ENCODE measurements at regions not wholly inside any gene's neighbourhood (a gene's known extent, or its start where the extent isn't known, plus 50 kb on each side); places are given as distances from the start of the nearest gene placed in this dataset.
"Not testable (repeated sequence)": the region's sequence is repeated elsewhere in the genome, so short reads cannot be mapped to it uniquely, and the experiment has no call there.

GRCh38 chr20:5678777-5679176, 68.0 kb upstream of the GPCPD1 start:
- ChIA-PET POLR2A (no interaction called here), CTCF (no interaction called here)
- Mint-ChIP-seq H3K36me3 (no peaks in the 10 kb centered on the region), H3K27ac (peak overlapping the region in 1 of 8 donors; percentile 66), H3K4me1 (peaks cover 2 to 5% (median 4%) of the 10 kb centered on the region in 3 donors), H3K9me3 (no peaks in the 10 kb centered on the region), H3K4me3 (no peak overlapping the region), H3K27me3 (no peaks in the 10 kb centered on the region)
- DNase-seq: no peak
- Histone ChIP-seq H3K27ac (ENCODE audit: low read depth, low read length) (no peak overlapping the region), H3K27me3 (ENCODE audit: insufficient read depth, low read length, poor library complexity, severe bottlenecking) (no peaks in the 10 kb centered on the region), H3K4me3 (ENCODE audit: low read length) (no peak overlapping the region), H3K9me3 (ENCODE audit: low read length) (no peaks in the 10 kb centered on the region), H3K4me1 (ENCODE audit: insufficient read depth, low read length) (no peaks in the 10 kb centered on the region), H3K36me3 (ENCODE audit: insufficient read depth, low read length) (no peaks in the 10 kb centered on the region)

- H3K4me1 Mint-ChIP-seq; H3K4me3 ChIP-seq (ENCODE audit: low read length); H3K27me3 ChIP-seq (ENCODE audit: insufficient read depth, low read length, poor library complexity, severe bottlenecking); H3K36me3 Mint-ChIP-seq; H3K9me3 Mint-ChIP-seq; H3K4me1 ChIP-seq (ENCODE audit: insufficient read depth, low read length); H3K27me3 Mint-ChIP-seq; H3K27ac Mint-ChIP-seq; H3K9me3 ChIP-seq (ENCODE audit: low read length); DNase-seq; POLR2A ChIA-PET; CTCF ChIA-PET; H3K4me3 Mint-ChIP-seq; H3K36me3 ChIP-seq (ENCODE audit: insufficient read depth, low read length); H3K27ac ChIP-seq (ENCODE audit: low read depth, low read length): not testable (repeated sequence)
Observed at GRCh38 chr20:5677944-5678343, 67.1 kb upstream of the GPCPD1 start.

GRCh38 chr20:5677389-5677788, 66.6 kb upstream of the GPCPD1 start:
- POLR2A ChIA-PET: no interaction called here
- Mint-ChIP-seq H3K36me3 (no peaks in the 10 kb centered on the region), H3K4me1 (peaks cover 2 to 5% (median 4%) of the 10 kb centered on the region in 3 donors), H3K9me3 (no peaks in the 10 kb centered on the region), H3K27ac (no peak overlapping the region), H3K4me3 (no peak overlapping the region), H3K27me3 (no peaks in the 10 kb centered on the region)
- H3K27ac ChIP-seq (ENCODE audit: low read depth, low read length): no peak overlapping the region
- H3K4me3 ChIP-seq (ENCODE audit: low read length): no peak overlapping the region
- H3K27me3 ChIP-seq (ENCODE audit: insufficient read depth, low read length, poor library complexity, severe bottlenecking): no peaks in the 10 kb centered on the region
- no peaks in the 10 kb centered on the region for H3K9me3 ChIP-seq (ENCODE audit: low read length)
- H3K4me1 ChIP-seq (ENCODE audit: insufficient read depth, low read length): no peaks in the 10 kb centered on the region
- no peak for DNase-seq
- no peaks in the 10 kb centered on the region for H3K36me3 ChIP-seq (ENCODE audit: insufficient read depth, low read length)
- CTCF ChIA-PET: no interaction called here

GRCh38 chr20:5675103-5676091, 64.6 kb upstream of the GPCPD1 start:
- DNase-seq: no peak
- Histone ChIP-seq H3K4me3 (ENCODE audit: low read length) (no peak overlapping the region), H3K27ac (ENCODE audit: low read depth, low read length) (no peak overlapping the region), H3K36me3 (ENCODE audit: insufficient read depth, low read length) (no peaks in the 10 kb centered on the region), H3K4me1 (ENCODE audit: insufficient read depth, low read length) (no peaks in the 10 kb centered on the region), H3K27me3 (ENCODE audit: insufficient read depth, low read length, poor library complexity, severe bottlenecking) (no peaks in the 10 kb centered on the region), H3K9me3 (ENCODE audit: low read length) (no peaks in the 10 kb centered on the region)
- Mint-ChIP-seq H3K9me3 (no peaks in the 10 kb centered on the region), H3K4me3 (no peak overlapping the region), H3K27ac (no peak overlapping the region), H3K4me1 (peaks cover 2 to 5% (median 4%) of the 10 kb centered on the region in 3 donors), H3K27me3 (no peaks in the 10 kb centered on the region), H3K36me3 (no peaks in the 10 kb centered on the region)
- ChIA-PET POLR2A (no interaction called here), CTCF (no interaction called here)

- Mint-ChIP-seq H3K9me3 (no peaks in the 10 kb centered on the region), H3K27ac (peak overlapping the region in 2 of 8 donors; percentile 7 to 15), H3K27me3 (peaks cover 0 to 1% of the 10 kb centered on the region in 2 donors), H3K4me3 (no peak overlapping the region), H3K36me3 (no peaks in the 10 kb centered on the region), H3K4me1 (peaks cover 2 to 5% (median 4%) of the 10 kb centered on the region in 3 donors)
- DNase-seq: no peak
- no peak overlapping the region for H3K4me3 ChIP-seq (ENCODE audit: low read length)
- H3K9me3 ChIP-seq (ENCODE audit: low read length): no peaks in the 10 kb centered on the region
- H3K4me1 ChIP-seq (ENCODE audit: insufficient read depth, low read length): no peaks in the 10 kb centered on the region
- ChIA-PET CTCF (no interaction called here), POLR2A (no interaction called here)
- no peak overlapping the region for H3K27ac ChIP-seq (ENCODE audit: low read depth, low read length)
- no peaks in the 10 kb centered on the region for H3K27me3 ChIP-seq (ENCODE audit: insufficient read depth, low read length, poor library complexity, severe bottlenecking)
- H3K36me3 ChIP-seq (ENCODE audit: insufficient read depth, low read length): no peaks in the 10 kb centered on the region
Observed at GRCh38 chr20:5674176-5674660, 63.4 kb upstream of the GPCPD1 start.

GRCh38 chr20:5670874-5671273, 60.1 kb upstream of the GPCPD1 start:
- H3K36me3 Mint-ChIP-seq: no peaks in the 10 kb centered on the region
- H3K27me3 ChIP-seq (ENCODE audit: insufficient read depth, low read length, poor library complexity, severe bottlenecking): no peaks in the 10 kb centered on the region
- H3K27ac ChIP-seq (ENCODE audit: low read depth, low read length): peak overlapping the region; percentile 38
- no peak for DNase-seq
- no peaks in the 10 kb centered on the region for H3K9me3 ChIP-seq (ENCODE audit: low read length)
- H3K27ac Mint-ChIP-seq: no peak overlapping the region
- POLR2A ChIA-PET: no interaction called here
- H3K4me3 Mint-ChIP-seq: no peak overlapping the region
- CTCF ChIA-PET: interaction anchor here (0.8 kb wide), 1 partner anchor 18 kb away, joined by 4 read pairs; no protein-coding TSS in a partner anchor
- no peaks in the 10 kb centered on the region for H3K4me1 ChIP-seq (ENCODE audit: insufficient read depth, low read length)
- no peaks in the 10 kb centered on the region for H3K36me3 ChIP-seq (ENCODE audit: insufficient read depth, low read length)
- H3K9me3 Mint-ChIP-seq: no peaks in the 10 kb centered on the region
- peaks cover 2 to 5% (median 4%) of the 10 kb centered on the region in 3 donors for H3K4me1 Mint-ChIP-seq
- H3K4me3 ChIP-seq (ENCODE audit: low read length): no peak overlapping the region
- peaks cover 1 to 5% of the 10 kb centered on the region in 2 donors for H3K27me3 Mint-ChIP-seq

GRCh38 chr20:5670036-5670536, 59.3 kb upstream of the GPCPD1 start:
- Mint-ChIP-seq H3K27me3 (peaks cover 1 to 5% of the 10 kb centered on the region in 2 donors), H3K4me1 (peaks cover 2 to 5% (median 4%) of the 10 kb centered on the region in 3 donors), H3K27ac (no peak overlapping the region), H3K4me3 (no peak overlapping the region), H3K9me3 (no peaks in the 10 kb centered on the region), H3K36me3 (no peaks in the 10 kb centered on the region)
- Histone ChIP-seq H3K36me3 (ENCODE audit: insufficient read depth, low read length) (no peaks in the 10 kb centered on the region), H3K4me3 (ENCODE audit: low read length) (no peak overlapping the region), H3K4me1 (ENCODE audit: insufficient read depth, low read length) (no peaks in the 10 kb centered on the region), H3K27me3 (ENCODE audit: insufficient read depth, low read length, poor library complexity, severe bottlenecking) (no peaks in the 10 kb centered on the region), H3K9me3 (ENCODE audit: low read length) (no peaks in the 10 kb centered on the region), H3K27ac (ENCODE audit: low read depth, low read length) (no peak overlapping the region)
- CTCF ChIA-PET: interaction anchor here (0.8 kb wide), 1 partner anchor 17 kb away, joined by 4 read pairs; no protein-coding TSS in a partner anchor
- POLR2A ChIA-PET: no interaction called here
- DNase-seq: no peak

- ChIA-PET POLR2A (no interaction called here), CTCF (no interaction called here)
- Mint-ChIP-seq H3K4me3 (no peak overlapping the region), H3K27me3 (peaks cover 1 to 5% of the 10 kb centered on the region in 2 donors), H3K27ac (no peak overlapping the region), H3K4me1 (no peaks in the 10 kb centered on the region), H3K9me3 (no peaks in the 10 kb centered on the region), H3K36me3 (no peaks in the 10 kb centered on the region)
- H3K4me1 ChIP-seq (ENCODE audit: insufficient read depth, low read length): no peaks in the 10 kb centered on the region
- no peak overlapping the region for H3K4me3 ChIP-seq (ENCODE audit: low read length)
- H3K9me3 ChIP-seq (ENCODE audit: low read length): no peaks in the 10 kb centered on the region
- H3K27ac ChIP-seq (ENCODE audit: low read depth, low read length): no peak overlapping the region
- no peaks in the 10 kb centered on the region for H3K27me3 ChIP-seq (ENCODE audit: insufficient read depth, low read length, poor library complexity, severe bottlenecking)
- no peaks in the 10 kb centered on the region for H3K36me3 ChIP-seq (ENCODE audit: insufficient read depth, low read length)
- DNase-seq: no peak
Observed at GRCh38 chr20:5668529-5668868, 57.7 kb upstream of the GPCPD1 start.

All from CD8-positive, alpha-beta memory T cell (primary cell).